DND-41 (cell line): ENCODE measurements at regions not wholly inside any gene's neighbourhood (a gene's known extent, or its start where the extent isn't known, plus 50 kb on each side); places are given as distances from the start of the nearest gene placed in this dataset.

Experiments
- ATAC-seq: fragments of 200-7000 bp; cut with Tn5 transposase; 3 replicates; pipeline ENCODE4 v1.9.1; 2021; ENCODE audit warnings: low read depth; ENCODE audit not compliant: insufficient read depth
- DNase-seq: peaks from one replicate; pipeline ENCODE4 v3.0.0-alpha.2; 2020
- H2AFZ ChIP-seq: 2 replicates; pipeline ENCODE4 v1.6.0; 2012; ENCODE audit warnings: low read depth, low read length
- H3K27ac ChIP-seq: 2 replicates; pipeline ENCODE4 v1.5.1; 2012; ENCODE audit warnings: low read length, inconsistent platforms
- H3K27me3 ChIP-seq: fragments of 200-600 bp; sonication (generic); 2 replicates; pipeline ENCODE4 v1.6.0; 2012; ENCODE audit warnings: low read length, mild to moderate bottlenecking, inconsistent platforms; ENCODE audit not compliant: insufficient read depth, poor library complexity
- H3K36me3 ChIP-seq: 2 replicates; pipeline ENCODE4 v1.5.1; 2012; ENCODE audit warnings: low read length, inconsistent platforms; ENCODE audit not compliant: insufficient read depth
- H3K4me1 ChIP-seq: 2 replicates; pipeline ENCODE4 v1.5.1; 2012; ENCODE audit warnings: mild to moderate bottlenecking, low read length; ENCODE audit not compliant: insufficient read depth
- H3K4me2 ChIP-seq: 2 replicates; pipeline ENCODE4 v1.6.0; 2012; ENCODE audit warnings: mild to moderate bottlenecking, moderate library complexity, low read length, inconsistent platforms; ENCODE audit not compliant: insufficient read depth
- H3K4me3 ChIP-seq, 2 experiments: fragments of 200-600 bp in 1 of 2; shearing (Covaris generic) in 1 of 2; 2 replicates each; pipeline ENCODE4 v1.5.1; 2012 to 2016; ENCODE audit warnings: inconsistent platforms in 2 of 2, low read length in 2 of 2, mild to moderate bottlenecking in 2 of 2, low read depth in 1 of 2, moderate library complexity in 1 of 2
- H3K79me2 ChIP-seq: 2 replicates; pipeline ENCODE4 v1.6.0; 2012; ENCODE audit warnings: low read length, inconsistent platforms; ENCODE audit not compliant: insufficient read depth
- H3K9ac ChIP-seq: 2 replicates; pipeline ENCODE4 v1.6.0; 2012; ENCODE audit warnings: low read depth, mild to moderate bottlenecking, inconsistent platforms, low read length, moderate library complexity
- H3K9me3 ChIP-seq: 2 replicates; pipeline ENCODE4 v1.5.1; 2012; ENCODE audit warnings: low read length, moderate library complexity, mild to moderate bottlenecking, inconsistent platforms; ENCODE audit not compliant: insufficient read depth, severe bottlenecking
- H4K20me1 ChIP-seq: 2 replicates; pipeline ENCODE4 v1.6.0; 2012; ENCODE audit warnings: low read length; ENCODE audit not compliant: insufficient read depth
- CTCF ChIP-seq: IDR thresholded peaks from 2 replicates; pipeline ENCODE4 v1.5.1; 2012; ENCODE audit warnings: borderline replicate concordance, low read length, moderate library complexity, mild to moderate bottlenecking; ENCODE audit not compliant: poor library complexity, severe bottlenecking; ENCODE audit errors: extremely low read depth
- EZH2 ChIP-seq: IDR thresholded peaks from 3 replicates; pipeline ENCODE4 v1.6.1; 2012; ENCODE audit warnings: borderline replicate concordance, low read depth, mild to moderate bottlenecking, moderate library complexity, low read length, inconsistent platforms; ENCODE audit not compliant: severe bottlenecking

DNA sequence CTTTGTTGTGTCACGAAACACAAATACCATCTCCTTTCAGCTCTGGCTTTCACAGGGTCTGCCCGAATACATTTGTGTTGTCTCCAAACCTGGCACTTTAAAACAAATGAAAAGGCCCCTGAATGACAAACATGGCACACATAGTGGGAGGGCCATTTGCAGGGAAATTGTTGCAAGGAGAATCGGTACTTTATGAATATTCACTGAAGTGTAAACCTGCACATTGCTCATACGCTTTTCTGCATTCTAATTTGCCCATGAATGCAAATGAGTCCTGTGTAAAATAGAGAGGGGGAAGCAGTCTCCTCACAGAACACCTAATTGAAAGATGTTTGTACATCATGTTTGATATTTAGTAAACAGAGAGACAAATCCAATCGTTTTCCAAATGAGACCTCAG is 82.7 kb upstream of the PCDH8 start:
- Histone ChIP-seq H3K4me1 (no peaks in the 10 kb centered on the region), H2AFZ (no peak overlapping the region), H3K4me2 (no peak overlapping the region), H3K4me3 (no peak overlapping the region), H3K36me3 (no peaks in the 10 kb centered on the region), H3K27me3 (no peaks in the 10 kb centered on the region), H3K27ac (no peak overlapping the region), H3K9me3 (no peaks in the 10 kb centered on the region), H4K20me1 (no peaks in the 10 kb centered on the region), H3K79me2 (no peaks in the 10 kb centered on the region), H3K9ac (no peak overlapping the region)
- TF ChIP-seq EZH2 (no peak), CTCF (no peak)
- DNase-seq (no peak), ATAC-seq (no peak)

- no peak for DNase-seq
- Histone ChIP-seq H2AFZ (no peak overlapping the region), H3K9ac (no peak overlapping the region), H3K36me3 (no peaks in the 10 kb centered on the region), H3K4me2 (no peak overlapping the region), H3K4me1 (no peaks in the 10 kb centered on the region), H3K79me2 (no peaks in the 10 kb centered on the region), H4K20me1 (no peaks in the 10 kb centered on the region), H3K27me3 (no peaks in the 10 kb centered on the region), H3K4me3 (no peak overlapping the region), H3K9me3 (no peaks in the 10 kb centered on the region), H3K27ac (no peak overlapping the region)
- no peak for ATAC-seq
- TF ChIP-seq EZH2 (no peak), CTCF (no peak)
Measured at GRCh38 chr13:52929846-52930245, 81.4 kb upstream of the PCDH8 start.

- Histone ChIP-seq H3K4me3 (no peak overlapping the region), H3K36me3 (no peaks in the 10 kb centered on the region), H3K9me3 (no peaks in the 10 kb centered on the region), H3K27me3 (no peaks in the 10 kb centered on the region), H3K4me1 (no peaks in the 10 kb centered on the region), H3K27ac (no peak overlapping the region), H4K20me1 (no peaks in the 10 kb centered on the region), H3K79me2 (no peaks in the 10 kb centered on the region), H2AFZ (no peak overlapping the region), H3K9ac (no peak overlapping the region), H3K4me2 (no peak overlapping the region)
- DNase-seq = no peak
- no peak for ATAC-seq
- no peak for TF ChIP-seq EZH2
- TF ChIP-seq CTCF = no peak
Measured at GRCh38 chr13:52926971-52927370, 78.5 kb upstream of the PCDH8 start.

DNA sequence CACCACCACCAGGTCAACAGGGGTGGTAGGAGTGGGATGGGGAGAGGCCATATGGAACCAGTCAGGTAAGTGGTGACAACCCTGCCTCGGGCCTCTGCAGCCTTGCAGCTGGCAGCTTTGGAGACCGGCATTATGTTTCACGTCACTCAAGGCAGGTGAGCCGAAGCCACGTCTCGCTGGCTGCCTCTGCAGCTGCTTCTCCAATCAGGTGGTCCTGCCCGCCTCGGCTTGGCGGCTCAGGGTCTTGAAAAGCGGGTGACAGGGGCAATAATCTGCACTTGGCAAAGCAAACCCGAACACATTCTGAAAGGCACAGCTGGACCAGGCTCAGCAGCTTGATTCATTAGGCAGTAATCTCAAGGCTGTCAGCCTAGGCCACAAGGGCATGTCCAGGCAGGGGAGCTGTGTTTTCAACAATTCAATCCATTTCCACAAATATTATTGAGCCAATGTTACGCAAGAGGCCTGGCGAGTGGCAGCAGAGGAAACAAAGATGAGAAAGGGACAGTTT is 77.4 kb upstream of the PCDH8 start:
- no peak overlapping the region for H2AFZ ChIP-seq
- H3K9ac ChIP-seq = no peak overlapping the region
- no peaks in the 10 kb centered on the region for H4K20me1 ChIP-seq
- TF ChIP-seq EZH2 = no peak
- no peak for TF ChIP-seq CTCF
- H3K36me3 ChIP-seq = no peaks in the 10 kb centered on the region
- DNase-seq = no peak
- no peak overlapping the region for H3K4me2 ChIP-seq
- no peaks in the 10 kb centered on the region for H3K4me1 ChIP-seq
- ATAC-seq = no peak
- H3K9me3 ChIP-seq = no peaks in the 10 kb centered on the region
- H3K79me2 ChIP-seq = no peaks in the 10 kb centered on the region
- no peaks in the 10 kb centered on the region for H3K27me3 ChIP-seq
- H3K27ac ChIP-seq = no peak overlapping the region
- no peak overlapping the region for H3K4me3 ChIP-seq
